H1 (cell line): ENCODE measurements at regions not wholly inside any gene's neighbourhood (a gene's known extent, or its start where the extent isn't known, plus 50 kb on each side); places are given as distances from the start of the nearest gene placed in this dataset.

ENCODE experiments used
- CTCF ChIA-PET: fragments of 300-600 bp; sonication (Branson Sonifier 250); formaldehyde crosslinking; loops from one replicate; lab custom pipeline; 2021; ENCODE audit not compliant: partially characterized antibody; lab: Charles Lee
- POLR2A ChIA-PET: fragments of 300-600 bp; sonication (Branson Sonifier 250); formaldehyde crosslinking; loops from one replicate; lab custom pipeline; 2021; ENCODE audit warnings: inconsistent platforms; ENCODE audit not compliant: partially characterized antibody; lab: Charles Lee
- DNase-seq, 2 experiments: peaks; one replicate each; pipeline versions ENCODE4 v3.0.0 to v3.0.0-alpha.2; 2010 to 2022; ENCODE audit warnings: low spot score in 2 of 2, low read depth in 1 of 2, mixed read lengths in 1 of 2
- FAIRE-seq: peaks from 2 replicates; lab custom pipeline; 2011; peaks lifted over from hg19 to GRCh38; lab: Jason Lieb, UNC
- H2AFZ ChIP-seq: 2 replicates; pipeline ENCODE4 v1.8.1; 2012; ENCODE audit warnings: low read length, inconsistent platforms
- H2AK5ac ChIP-seq: 2 replicates; pipeline ENCODE4 v1.6.1; 2013; ENCODE audit warnings: low read depth, low read length
- H2BK120ac ChIP-seq: replicated peaks from 2 replicates; pipeline ENCODE3; 2013; ENCODE audit warnings: low read depth, low read length, inconsistent platforms
- H2BK12ac ChIP-seq: 2 replicates; pipeline ENCODE4 v1.6.1; 2013; ENCODE audit warnings: low read depth, low read length
- H2BK15ac ChIP-seq: 2 replicates; pipeline ENCODE4 v1.6.1; 2013; ENCODE audit warnings: low read length
- H2BK20ac ChIP-seq: 2 replicates; pipeline ENCODE4 v1.6.1; 2013; ENCODE audit warnings: low read length
- H2BK5ac ChIP-seq: 2 replicates; pipeline ENCODE4 v1.6.1; 2013; ENCODE audit warnings: low read depth, low read length
- H3K14ac ChIP-seq: 2 replicates; pipeline ENCODE4 v1.6.1; 2013; ENCODE audit warnings: inconsistent platforms; ENCODE audit not compliant: insufficient read length
- H3K18ac ChIP-seq: 2 replicates; pipeline ENCODE4 v1.6.1; 2013; ENCODE audit warnings: low read length; ENCODE audit errors: extremely low read depth
- H3K23ac ChIP-seq: 2 replicates; pipeline ENCODE4 v1.6.1; 2013; ENCODE audit warnings: inconsistent platforms; ENCODE audit not compliant: insufficient read length
- H3K23me2 ChIP-seq: 2 replicates; pipeline ENCODE4 v1.6.1; 2013; ENCODE audit warnings: low read depth, low read length
- H3K27ac ChIP-seq: 2 replicates; pipeline ENCODE4 v1.6.1; 2011; ENCODE audit warnings: low read depth, low read length, inconsistent platforms
- H3K27me3 ChIP-seq, 4 experiments: replicated peaks in 1 of 4; 1 replicate in 1 of 4; 2 replicates in 3 of 4; pipeline versions ENCODE4 v1.6.1 to v1.8.1; 2011 to 2013; ENCODE audit warnings: low read length in 3 of 4, mild to moderate bottlenecking in 3 of 4, inconsistent platforms in 2 of 4, mixed read lengths in 2 of 4, moderate library complexity in 1 of 4; ENCODE audit not compliant: control insufficient read depth in 3 of 4, insufficient read depth in 3 of 4; ENCODE audit errors: extremely low read depth in 1 of 4
- H3K36me3 ChIP-seq, 4 experiments: 2 replicates each; pipeline versions ENCODE4 v1.6.1 to v1.8.1; 2011 to 2013; ENCODE audit warnings: mild to moderate bottlenecking in 4 of 4, low read length in 3 of 4, moderate library complexity in 2 of 4, control low read depth in 1 of 4, inconsistent platforms in 1 of 4; ENCODE audit not compliant: insufficient read depth in 4 of 4, control insufficient read depth in 2 of 4
- H3K4ac ChIP-seq: replicated peaks from 2 replicates; pipeline ENCODE3; 2013; ENCODE audit warnings: low read length, low read depth, mixed read lengths, inconsistent platforms; ENCODE audit not compliant: insufficient read length
- H3K4me1 ChIP-seq, 4 experiments: replicated peaks in 1 of 4; 1 replicate in 1 of 4; 2 replicates in 3 of 4; pipeline versions ENCODE4 v1.6.1 to v1.8.1; 2011 to 2013; ENCODE audit warnings: low read length in 3 of 4, inconsistent platforms in 2 of 4, mixed read lengths in 1 of 4; ENCODE audit not compliant: insufficient read depth in 4 of 4, control insufficient read depth in 3 of 4
- H3K4me2 ChIP-seq, 2 experiments: 2 replicates each; pipeline versions ENCODE4 v1.6.1 to v1.8.1; 2011 to 2013; ENCODE audit warnings: low read depth in 2 of 2, low read length in 2 of 2, control low read depth in 1 of 2, inconsistent platforms in 1 of 2, mild to moderate bottlenecking in 1 of 2; ENCODE audit not compliant: insufficient read depth in 1 of 2
- H3K4me3 ChIP-seq, 4 experiments: fragments of 200-600, 300-600 bp in 1 of 4; sonication (generic), shearing (Covaris generic), sonication (Bioruptor Twin) in 1 of 4; 2 replicates each; pipeline versions ENCODE4 v1.5.1 to v1.8.1; 2011 to 2016; ENCODE audit warnings: low read length in 4 of 4, low read depth in 3 of 4, control low read depth in 2 of 4, inconsistent platforms in 2 of 4, mild to moderate bottlenecking in 2 of 4, mixed read lengths in 1 of 4, moderate library complexity in 1 of 4; ENCODE audit not compliant: insufficient read depth in 2 of 4; ENCODE audit errors: extremely low read depth in 1 of 4
- H3K56ac ChIP-seq: replicated peaks from 2 replicates; pipeline ENCODE3; 2013; ENCODE audit warnings: low read depth, mild to moderate bottlenecking, mixed read lengths, low read length, inconsistent platforms; ENCODE audit not compliant: insufficient read length
- H3K79me1 ChIP-seq: 2 replicates; pipeline ENCODE4 v1.6.1; 2013; ENCODE audit warnings: low read depth, low read length, control low read depth
- H3K79me2 ChIP-seq, 2 experiments: 2 replicates each; pipeline versions ENCODE4 v1.6.1 to v1.8.1; 2012 to 2013; ENCODE audit warnings: low read length in 2 of 2, mild to moderate bottlenecking in 2 of 2, inconsistent platforms in 1 of 2; ENCODE audit not compliant: insufficient read depth in 2 of 2, control insufficient read depth in 1 of 2
- H3K9ac ChIP-seq, 4 experiments: replicated peaks in 1 of 4; 1 replicate in 1 of 4; 2 replicates in 3 of 4; pipeline versions ENCODE4 v1.6.1 to v1.8.1; 2011 to 2013; ENCODE audit warnings: low read depth in 3 of 4, low read length in 3 of 4, control low read depth in 2 of 4, mild to moderate bottlenecking in 2 of 4, moderate library complexity in 2 of 4, inconsistent platforms in 1 of 4; ENCODE audit errors: extremely low read depth in 1 of 4
- H3K9me3 ChIP-seq, 2 experiments: 2 replicates each; pipeline versions ENCODE4 v1.6.1 to v1.8.1; 2012 to 2013; ENCODE audit warnings: mild to moderate bottlenecking in 2 of 2, moderate library complexity in 2 of 2, control low read depth in 1 of 2, inconsistent platforms in 1 of 2, low read depth in 1 of 2, low read length in 1 of 2, mixed read lengths in 1 of 2; ENCODE audit not compliant: insufficient read depth in 2 of 2
- H4K20me1 ChIP-seq, 2 experiments: replicated peaks in 1 of 2; 2 replicates each; pipeline versions ENCODE3 to v1.8.1; 2011 to 2013; ENCODE audit warnings: inconsistent platforms in 2 of 2, low read length in 2 of 2, mild to moderate bottlenecking in 1 of 2; ENCODE audit not compliant: insufficient read depth in 2 of 2, control insufficient read depth in 1 of 2
- H4K5ac ChIP-seq: 2 replicates; pipeline ENCODE4 v1.6.1; 2013; ENCODE audit warnings: low read length, low read depth, mixed read lengths, inconsistent platforms; ENCODE audit not compliant: insufficient read length
- H4K8ac ChIP-seq: 2 replicates; pipeline ENCODE4 v1.8.0; 2013; ENCODE audit warnings: mild to moderate bottlenecking, moderate library complexity, low read length, inconsistent platforms; ENCODE audit not compliant: insufficient read depth; ENCODE audit errors: extremely low read depth
- H4K91ac ChIP-seq: replicated peaks from 2 replicates; pipeline ENCODE3; 2013; ENCODE audit warnings: low read length, mixed read lengths, inconsistent platforms; ENCODE audit not compliant: insufficient read length
- BACH1 ChIP-seq: IDR thresholded peaks from 2 replicates; pipeline ENCODE4 v1.6.1; 2012; ENCODE audit warnings: low read length, improper control_type of control experiment
- CREB1 ChIP-seq: IDR thresholded peaks from 2 replicates; pipeline ENCODE4 v1.6.1; 2012; ENCODE audit warnings: inconsistent platforms
- FOSL1 ChIP-seq: IDR thresholded peaks from 2 replicates; pipeline ENCODE4 v1.6.1; 2011; ENCODE audit warnings: mild to moderate bottlenecking, low read depth, low read length, moderate library complexity; ENCODE audit not compliant: insufficient read depth
- GTF2F1 ChIP-seq: IDR thresholded peaks from 2 replicates; pipeline ENCODE4 v1.6.1; 2012; ENCODE audit warnings: low read depth, low read length, improper control_type of control experiment, borderline replicate concordance
- JUN ChIP-seq: IDR thresholded peaks from 2 replicates; pipeline ENCODE4 v1.6.1; 2011; ENCODE audit warnings: low read depth, mild to moderate bottlenecking, improper control_type of control experiment, low read length
- JUND ChIP-seq: IDR thresholded peaks from 2 replicates; pipeline ENCODE4 v1.6.1; 2011; ENCODE audit warnings: mild to moderate bottlenecking, improper control_type of control experiment, low read length
- KDM1A ChIP-seq: fragments of 200-600, 300-600 bp; sonication (generic); IDR thresholded peaks from 2 replicates; pipeline ENCODE4 v1.7.1; 2016; ENCODE audit warnings: mild to moderate bottlenecking, low read length, borderline replicate concordance
- POLR2A ChIP-seq, 2 experiments: IDR thresholded peaks; 1 replicate in 1 of 2; 2 replicates in 1 of 2; pipeline ENCODE4 v1.6.1; 2011; ENCODE audit warnings: low read depth in 2 of 2, low read length in 2 of 2, mild to moderate bottlenecking in 2 of 2; ENCODE audit errors: control extremely low read depth in 1 of 2
- SRF ChIP-seq: IDR thresholded peaks from 2 replicates; pipeline ENCODE4 v1.6.1; 2011; ENCODE audit warnings: mild to moderate bottlenecking, low read depth, low read length, moderate library complexity
- ZNF274 ChIP-seq: IDR thresholded peaks from 2 replicates; pipeline ENCODE4 v1.7.0; 2012; ENCODE audit warnings: low read length, borderline replicate concordance; ENCODE audit errors: extremely low read depth
- WGBS, 2 experiments: shearing (Covaris generic) in 1 of 2; methylation state at CpG; one replicate each; pipeline versions ENCODE4 v1.1.6 to v1.1.7; 2013 to 2015; ENCODE audit warnings: low lambda C conversion rate in 2 of 2, mixed read lengths in 2 of 2, inconsistent platforms in 1 of 2, low coverage in 1 of 2, missing lambda C conversion rate in 1 of 2; ENCODE audit not compliant: insufficient replicate concordance in 2 of 2, insufficient coverage in 1 of 2, insufficient read length in 1 of 2; ENCODE audit errors: extremely low coverage in 1 of 2, missing lambda C conversion rate in 1 of 2; 5-methylcytosine and 5-hydroxymethylcytosine counted together
- TF ChIP-seq, protein P1 (sequence below): IDR thresholded peaks from 2 replicates; pipeline ENCODE4 v1.6.1; 2011; ENCODE audit warnings: low read depth, mild to moderate bottlenecking, low read length; ENCODE audit not compliant: insufficient read depth
- TF ChIP-seq, protein P2 (sequence below): IDR thresholded peaks from 2 replicates; pipeline ENCODE4 v1.6.1; 2012; ENCODE audit warnings: low read length, inconsistent platforms

DNA sequence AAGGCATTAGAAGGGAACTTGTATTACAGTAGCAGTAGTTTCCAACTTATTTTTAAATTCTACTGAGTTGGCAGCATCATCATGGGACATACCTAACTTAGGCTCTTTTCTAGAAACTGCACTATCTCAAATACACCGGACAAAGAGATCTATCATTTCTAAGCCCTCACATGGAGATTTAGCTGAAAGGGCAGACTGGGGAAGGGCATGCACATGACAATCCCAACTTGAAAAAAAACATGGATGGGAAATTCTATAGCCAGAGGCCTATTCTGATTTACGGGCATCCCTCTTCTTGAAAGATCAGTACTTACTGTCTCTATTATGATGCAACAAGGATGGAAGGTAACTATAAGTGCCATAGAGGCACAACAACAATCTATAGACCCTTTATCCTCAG lies 1328.6 kb downstream of the UQCRFS1 start (continued):
- no peak for TF ChIP-seq BACH1

GRCh38 chr19:27881213-27881612 lies 1331.7 kb downstream of the UQCRFS1 start:
- no peak overlapping the region for H2BK20ac ChIP-seq
- H3K23ac ChIP-seq: no peak overlapping the region
- no peak overlapping the region for H3K4me2 ChIP-seq
- no peak for DNase-seq
- 88% methylated on average over 3 of the region's 3 CpGs; no CpG with 5 or more reads in 1 of the 2 experiments for WGBS, 2 experiments
- H3K56ac ChIP-seq: no peak overlapping the region
- H4K91ac ChIP-seq: no peak overlapping the region
- no peak overlapping the region for H2AFZ ChIP-seq
- H3K4me1 ChIP-seq: no peaks in the 10 kb centered on the region
- no peak overlapping the region for H3K18ac ChIP-seq
- H2BK15ac ChIP-seq: no peak overlapping the region
- H3K4me3 ChIP-seq: no peak overlapping the region
- H3K36me3 ChIP-seq: no peaks in the 10 kb centered on the region
- no peak overlapping the region for H3K14ac ChIP-seq
- no peak overlapping the region for H3K4ac ChIP-seq
- no peaks in the 10 kb centered on the region for H4K20me1 ChIP-seq
- no peaks in the 10 kb centered on the region for H3K79me2 ChIP-seq
- FAIRE-seq: no peak
- H4K8ac ChIP-seq: no peak overlapping the region
- CTCF ChIA-PET: interaction anchor here (1.8 kb wide), 1 partner anchor 29 kb away, joined by 3 read pairs; no protein-coding TSS in a partner anchor
- H2BK5ac ChIP-seq: no peak overlapping the region
- no peaks in the 10 kb centered on the region for H3K23me2 ChIP-seq
- no peaks in the 10 kb centered on the region for H3K27me3 ChIP-seq
- H3K79me1 ChIP-seq: no peaks in the 10 kb centered on the region
- no peak overlapping the region for H2BK120ac ChIP-seq
- POLR2A ChIA-PET: no interaction called here
- no peak overlapping the region for H3K27ac ChIP-seq
- no peak overlapping the region for H3K9ac ChIP-seq
- no peak overlapping the region for H2AK5ac ChIP-seq
- H4K5ac ChIP-seq: no peak overlapping the region
- no peak overlapping the region for H2BK12ac ChIP-seq
- H3K9me3 ChIP-seq: peaks cover 74 to 82% of the 10 kb centered on the region in 2 experiments
- TF ChIP-seq, protein P1, sequence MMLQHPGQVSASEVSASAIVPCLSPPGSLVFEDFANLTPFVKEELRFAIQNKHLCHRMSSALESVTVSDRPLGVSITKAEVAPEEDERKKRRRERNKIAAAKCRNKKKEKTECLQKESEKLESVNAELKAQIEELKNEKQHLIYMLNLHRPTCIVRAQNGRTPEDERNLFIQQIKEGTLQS: no peak
- no peak for TF ChIP-seq ZNF274
- TF ChIP-seq GTF2F1: no peak
- no peak for TF ChIP-seq POLR2A (IDR thresholded peaks at IDR 0.05; ENCODE audit: control extremely low read depth in 1 of 2, low read depth in 2 of 2, low read length in 2 of 2)
- TF ChIP-seq, protein P2, sequence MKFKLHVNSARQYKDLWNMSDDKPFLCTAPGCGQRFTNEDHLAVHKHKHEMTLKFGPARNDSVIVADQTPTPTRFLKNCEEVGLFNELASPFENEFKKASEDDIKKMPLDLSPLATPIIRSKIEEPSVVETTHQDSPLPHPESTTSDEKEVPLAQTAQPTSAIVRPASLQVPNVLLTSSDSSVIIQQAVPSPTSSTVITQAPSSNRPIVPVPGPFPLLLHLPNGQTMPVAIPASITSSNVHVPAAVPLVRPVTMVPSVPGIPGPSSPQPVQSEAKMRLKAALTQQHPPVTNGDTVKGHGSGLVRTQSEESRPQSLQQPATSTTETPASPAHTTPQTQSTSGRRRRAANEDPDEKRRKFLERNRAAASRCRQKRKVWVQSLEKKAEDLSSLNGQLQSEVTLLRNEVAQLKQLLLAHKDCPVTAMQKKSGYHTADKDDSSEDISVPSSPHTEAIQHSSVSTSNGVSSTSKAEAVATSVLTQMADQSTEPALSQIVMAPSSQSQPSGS: no peak
- TF ChIP-seq JUND: no peak
- no peak for TF ChIP-seq JUN
- TF ChIP-seq FOSL1: no peak
- no peak for TF ChIP-seq SRF
- TF ChIP-seq KDM1A: no peak
- no peak for TF ChIP-seq CREB1
